GM12878 (cell line): ENCODE measurements at regions not wholly inside any gene's neighbourhood (a gene's known extent, or its start where the extent isn't known, plus 50 kb on each side); places are given as distances from the start of the nearest gene placed in this dataset.

Source experiments
- ATAC-seq: fragments of 200-7000 bp; cut with Tn5 transposase; 3 replicates; pipeline ENCODE4 v1.9.1; 2020; ENCODE audit warnings: mild to moderate bottlenecking, moderate library complexity
- BruUV-seq: library from RNA; stranded (reverse); fragments of 400-500 nt; replicated peaks from 2 replicates; lab custom pipeline; 2021; lab: Mats Ljungman, UMichigan
- CTCF ChIA-PET: fragments of 300-600 bp; sonication (Branson Sonifier 250); formaldehyde crosslinking; extraction: SDS; loops from one replicate; lab custom pipeline; 2021; ENCODE audit warnings: inconsistent platforms; lab: Yijun Ruan, JAX
- POLR2A ChIA-PET: fragments of 350-600 bp; formaldehyde crosslinking; extraction: SDS; loops from one replicate; lab custom pipeline; 2021; ENCODE audit warnings: inconsistent platforms; lab: Charles Lee
- RAD21 ChIA-PET: fragments of 300-600 bp; sonication (Branson Sonifier 250); formaldehyde crosslinking; loops from one replicate; lab custom pipeline; 2023; ENCODE audit warnings: antibody characterized with exemption; ENCODE audit not compliant: unreplicated experiment; lab: Charles Lee
- SMC1A ChIA-PET: fragments of 300-600 bp; sonication (Branson Sonifier 250); formaldehyde crosslinking; loops from one replicate; lab custom pipeline; 2023; ENCODE audit not compliant: unreplicated experiment, uncharacterized antibody; lab: Charles Lee
- DNase-seq: peaks from one replicate; pipeline ENCODE4 v3.0.0-alpha.2; 2011; ENCODE audit warnings: low read depth, low spot score
- FAIRE-seq: peaks from 3 replicates; lab custom pipeline; 2011; peaks lifted over from hg19 to GRCh38; lab: Jason Lieb, UNC
- H2AFZ ChIP-seq: 2 replicates; pipeline ENCODE4 v1.6.0; 2011; ENCODE audit warnings: low read depth, low read length, control low read depth; ENCODE audit not compliant: control insufficient read depth
- H3K27ac ChIP-seq: 2 replicates; pipeline ENCODE4 v1.5.1; 2011; ENCODE audit warnings: control low read depth; ENCODE audit not compliant: control insufficient read depth, insufficient read depth
- H3K27me3 ChIP-seq, 2 experiments: replicated peaks in 1 of 2; 2 replicates each; pipeline versions ENCODE4 v1.6.0 to v1.6.1; 2011; ENCODE audit warnings: low read length in 1 of 2; ENCODE audit not compliant: control insufficient read depth in 2 of 2, insufficient read depth in 2 of 2
- H3K36me3 ChIP-seq, 2 experiments: 2 replicates each; pipeline ENCODE4 v1.5.1; 2011; ENCODE audit warnings: low read length in 1 of 2; ENCODE audit not compliant: control insufficient read depth in 2 of 2, insufficient read depth in 2 of 2
- H3K4me1 ChIP-seq: 2 replicates; pipeline ENCODE4 v1.6.1; 2011; ENCODE audit warnings: mild to moderate bottlenecking, low read length, moderate library complexity, mixed read lengths; ENCODE audit not compliant: control insufficient read depth, insufficient read depth
- H3K4me2 ChIP-seq: 2 replicates; pipeline ENCODE4 v1.6.0; 2011; ENCODE audit warnings: control low read depth; ENCODE audit not compliant: control insufficient read depth, insufficient read depth
- H3K4me3 ChIP-seq: fragments of 200-600 bp; sonication (generic); 2 replicates; pipeline ENCODE4 v1.5.1; 2016
- H3K79me2 ChIP-seq: 2 replicates; pipeline ENCODE4 v1.6.0; 2011; ENCODE audit warnings: low read length; ENCODE audit not compliant: control insufficient read depth, insufficient read depth
- H3K9ac ChIP-seq: 2 replicates; pipeline ENCODE4 v1.8.0; 2011; ENCODE audit warnings: low read length, control low read depth, mixed read lengths; ENCODE audit not compliant: control insufficient read depth, insufficient read depth
- H3K9me3 ChIP-seq: replicated peaks from 3 replicates; pipeline ENCODE4 v1.5.1; 2011; ENCODE audit warnings: mild to moderate bottlenecking, low read length; ENCODE audit not compliant: control insufficient read depth, insufficient read depth
- H4K20me1 ChIP-seq: 2 replicates; pipeline ENCODE4 v1.6.0; 2011; ENCODE audit not compliant: control insufficient read depth, insufficient read depth
- BRCA1 ChIP-seq: IDR thresholded peaks from 2 replicates; pipeline ENCODE4 v1.6.1; 2011; ENCODE audit warnings: low read depth, low read length, improper control_type of control experiment
- FOS ChIP-seq: IDR thresholded peaks from 3 replicates; pipeline ENCODE4 v1.6.1; 2011; ENCODE audit warnings: borderline replicate concordance; ENCODE audit not compliant: insufficient read length; ENCODE audit errors: extremely low read depth
- RB1 ChIP-seq: fragments of 450-650 bp; formaldehyde crosslinking; IDR thresholded peaks from 2 replicates; pipeline ENCODE4 v1.6.1; 2017; ENCODE audit warnings: mild to moderate bottlenecking, borderline replicate concordance
- TCF12 ChIP-seq: IDR thresholded peaks from 2 replicates; pipeline ENCODE4 v1.6.1; 2011; ENCODE audit warnings: low read depth, mild to moderate bottlenecking, low read length
- WGBS: methylation state at CpG from one replicate; pipeline ENCODE4 v1.1.6; 2016; ENCODE audit warnings: low lambda C conversion rate; ENCODE audit not compliant: insufficient replicate concordance, insufficient coverage; ENCODE audit errors: missing lambda C conversion rate; 5-methylcytosine and 5-hydroxymethylcytosine counted together
- in situ Hi-C: fragments of 300-500 bp; cut with MboI; formaldehyde crosslinking; loops from 9 replicates; pipeline ENCODE4 v1.14.3; 2018; ENCODE audit warnings: mixed read lengths
- intact Hi-C: fragments of 100-400 bp; cut with micrococcal nuclease; formaldehyde crosslinking; loops from one replicate; pipeline ENCODE4 v1.14.2; 2022; ENCODE audit not compliant: unreplicated experiment
- TF ChIP-seq, protein P1 (sequence below): fragments of 450-650 bp; IDR thresholded peaks from 2 replicates; pipeline ENCODE4 v1.6.1; 2017; ENCODE audit warnings: mild to moderate bottlenecking
- TF ChIP-seq, protein P2 (sequence below): fragments of 450-650 bp; formaldehyde crosslinking; IDR thresholded peaks from 2 replicates; pipeline ENCODE4 v1.4.0; 2020; ENCODE audit warnings: mild to moderate bottlenecking, moderate library complexity

DNA sequence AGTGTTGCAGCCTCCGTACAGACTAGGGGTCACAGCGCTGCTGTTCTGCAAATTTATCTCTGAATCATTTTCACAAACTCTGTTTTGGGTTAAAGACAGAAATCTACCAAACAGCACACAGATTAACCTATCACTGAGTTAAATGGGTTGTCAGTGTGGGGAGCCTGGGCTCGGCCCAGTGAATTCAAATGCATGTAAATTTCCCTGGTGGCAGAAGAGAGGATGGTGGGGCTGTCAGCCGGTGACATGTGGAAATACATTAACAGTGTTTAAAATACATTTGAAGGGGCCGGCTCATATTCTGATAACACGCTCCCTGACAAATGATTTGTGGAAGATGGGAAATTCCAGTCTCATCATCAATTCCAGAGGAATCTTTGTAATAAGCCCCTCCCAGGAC lies 309.6 kb upstream of the MKI67 start:
- FAIRE-seq (no peak), ATAC-seq (no peak), DNase-seq (no peak)
- ChIA-PET POLR2A (no interaction called here), SMC1A (no interaction called here), RAD21 (no interaction called here), CTCF (no interaction called here)
- TF ChIP-seq TCF12 (no peak), FOS (no peak), RB1 (no peak), BRCA1 (no peak)
- TF ChIP-seq, protein P1, sequence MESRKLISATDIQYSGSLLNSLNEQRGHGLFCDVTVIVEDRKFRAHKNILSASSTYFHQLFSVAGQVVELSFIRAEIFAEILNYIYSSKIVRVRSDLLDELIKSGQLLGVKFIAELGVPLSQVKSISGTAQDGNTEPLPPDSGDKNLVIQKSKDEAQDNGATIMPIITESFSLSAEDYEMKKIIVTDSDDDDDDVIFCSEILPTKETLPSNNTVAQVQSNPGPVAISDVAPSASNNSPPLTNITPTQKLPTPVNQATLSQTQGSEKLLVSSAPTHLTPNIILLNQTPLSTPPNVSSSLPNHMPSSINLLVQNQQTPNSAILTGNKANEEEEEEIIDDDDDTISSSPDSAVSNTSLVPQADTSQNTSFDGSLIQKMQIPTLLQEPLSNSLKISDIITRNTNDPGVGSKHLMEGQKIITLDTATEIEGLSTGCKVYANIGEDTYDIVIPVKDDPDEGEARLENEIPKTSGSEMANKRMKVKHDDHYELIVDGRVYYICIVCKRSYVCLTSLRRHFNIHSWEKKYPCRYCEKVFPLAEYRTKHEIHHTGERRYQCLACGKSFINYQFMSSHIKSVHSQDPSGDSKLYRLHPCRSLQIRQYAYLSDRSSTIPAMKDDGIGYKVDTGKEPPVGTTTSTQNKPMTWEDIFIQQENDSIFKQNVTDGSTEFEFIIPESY = no peak
- TF ChIP-seq, protein P2, sequence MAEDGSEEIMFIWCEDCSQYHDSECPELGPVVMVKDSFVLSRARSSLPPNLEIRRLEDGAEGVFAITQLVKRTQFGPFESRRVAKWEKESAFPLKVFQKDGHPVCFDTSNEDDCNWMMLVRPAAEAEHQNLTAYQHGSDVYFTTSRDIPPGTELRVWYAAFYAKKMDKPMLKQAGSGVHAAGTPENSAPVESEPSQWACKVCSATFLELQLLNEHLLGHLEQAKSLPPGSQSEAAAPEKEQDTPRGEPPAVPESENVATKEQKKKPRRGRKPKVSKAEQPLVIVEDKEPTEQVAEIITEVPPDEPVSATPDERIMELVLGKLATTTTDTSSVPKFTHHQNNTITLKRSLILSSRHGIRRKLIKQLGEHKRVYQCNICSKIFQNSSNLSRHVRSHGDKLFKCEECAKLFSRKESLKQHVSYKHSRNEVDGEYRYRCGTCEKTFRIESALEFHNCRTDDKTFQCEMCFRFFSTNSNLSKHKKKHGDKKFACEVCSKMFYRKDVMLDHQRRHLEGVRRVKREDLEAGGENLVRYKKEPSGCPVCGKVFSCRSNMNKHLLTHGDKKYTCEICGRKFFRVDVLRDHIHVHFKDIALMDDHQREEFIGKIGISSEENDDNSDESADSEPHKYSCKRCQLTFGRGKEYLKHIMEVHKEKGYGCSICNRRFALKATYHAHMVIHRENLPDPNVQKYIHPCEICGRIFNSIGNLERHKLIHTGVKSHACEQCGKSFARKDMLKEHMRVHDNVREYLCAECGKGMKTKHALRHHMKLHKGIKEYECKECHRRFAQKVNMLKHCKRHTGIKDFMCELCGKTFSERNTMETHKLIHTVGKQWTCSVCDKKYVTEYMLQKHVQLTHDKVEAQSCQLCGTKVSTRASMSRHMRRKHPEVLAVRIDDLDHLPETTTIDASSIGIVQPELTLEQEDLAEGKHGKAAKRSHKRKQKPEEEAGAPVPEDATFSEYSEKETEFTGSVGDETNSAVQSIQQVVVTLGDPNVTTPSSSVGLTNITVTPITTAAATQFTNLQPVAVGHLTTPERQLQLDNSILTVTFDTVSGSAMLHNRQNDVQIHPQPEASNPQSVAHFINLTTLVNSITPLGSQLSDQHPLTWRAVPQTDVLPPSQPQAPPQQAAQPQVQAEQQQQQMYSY (CRISPR knock-in tag) = no peak
- no peaks in the 10 kb centered on the region for H3K9me3 ChIP-seq
- no peaks in the 10 kb centered on the region for H3K27me3 ChIP-seq
- H3K4me2 ChIP-seq = no peak overlapping the region
- no peaks in the 10 kb centered on the region for H4K20me1 ChIP-seq
- H3K4me1 ChIP-seq = no peaks in the 10 kb centered on the region
- WGBS = 18% methylated on average over 6 of the region's 6 CpGs
- H3K27ac ChIP-seq = no peak overlapping the region
- H3K9ac ChIP-seq = no peak overlapping the region
- H3K4me3 ChIP-seq = no peak overlapping the region
- intact Hi-C loops = no loop called here
- no TSS peak for BruUV-seq
- H3K36me3 ChIP-seq = no peaks in the 10 kb centered on the region
- in situ Hi-C loops = no loop called here
- H3K79me2 ChIP-seq = no peaks in the 10 kb centered on the region
- no peak overlapping the region for H2AFZ ChIP-seq
